Panc1 (cell line): ENCODE measurements at regions not wholly inside any gene's neighbourhood (a gene's known extent, or its start where the extent isn't known, plus 50 kb on each side); places are given as distances from the start of the nearest gene placed in this dataset.

Experiments used
- CTCF ChIP-seq: fragments of 450-650 bp; IDR thresholded peaks from 2 replicates; pipeline ENCODE4 v1.5.1; 2017; ENCODE audit warnings: mild to moderate bottlenecking
- POLR2AphosphoS5 ChIP-seq: IDR thresholded peaks from 2 replicates; pipeline ENCODE4 v1.6.1; 2012; ENCODE audit warnings: mild to moderate bottlenecking, low read depth, low read length, moderate library complexity
- REST ChIP-seq, 2 experiments: IDR thresholded peaks; 2 replicates each; pipeline ENCODE4 v1.6.1; 2011 to 2012; ENCODE audit warnings: low read depth in 2 of 2, control low read depth in 1 of 2, low read length in 1 of 2, mild to moderate bottlenecking in 1 of 2, moderate library complexity in 1 of 2; ENCODE audit not compliant: insufficient read depth in 1 of 2
- SIN3A ChIP-seq: IDR thresholded peaks from 2 replicates; pipeline ENCODE4 v1.6.1; 2012; ENCODE audit warnings: low read depth, mild to moderate bottlenecking, low read length, moderate library complexity, borderline replicate concordance; ENCODE audit not compliant: insufficient read depth

- peak; percentile 40; the same call in 1 of the 2 replicates for TF ChIP-seq CTCF
- no peak for TF ChIP-seq REST (IDR thresholded peaks at IDR 0.05; ENCODE audit: insufficient read depth in 1 of 2, low read depth in 2 of 2, low read length in 1 of 2)
- TF ChIP-seq POLR2AphosphoS5 = no peak
- TF ChIP-seq SIN3A = no peak
Observed at GRCh38 chr4:103994059-103994458, 274.3 kb upstream of the TACR3 start.
